A549 (cell line): ENCODE measurements at regions not wholly inside any gene's neighbourhood (a gene's known extent, or its start where the extent isn't known, plus 50 kb on each side); places are given as distances from the start of the nearest gene placed in this dataset.

Source experiments
- ATAC-seq, 2 experiments: fragments of 200-7000 bp in 1 of 2; fragments of >200 bp in 1 of 2; cut with Nextera tagmentation in 1 of 2; cut with Tn5 transposase in 1 of 2; 3 replicates each; pipeline versions ENCODE4 v1.8.0 to v1.9.1; 2018 to 2020; ENCODE audit warnings: mild to moderate bottlenecking in 1 of 2, moderate library complexity in 1 of 2
- CTCF ChIA-PET: fragments of 300-600 bp; sonication (Branson Sonifier 250); formaldehyde crosslinking; extraction: SDS; loops from one replicate; lab custom pipeline; 2021; ENCODE audit warnings: antibody characterized with exemption, inconsistent platforms; lab: Yijun Ruan, JAX
- POLR2A ChIA-PET: fragments of 350-600 bp; formaldehyde crosslinking; extraction: SDS; loops from one replicate; lab custom pipeline; 2021; ENCODE audit warnings: antibody characterized with exemption, inconsistent platforms; lab: Yijun Ruan, JAX
- DNase-seq, 2 experiments: peaks; one replicate each; pipeline versions ENCODE4 v3.0.0 to v3.0.0-alpha.2; 2011 to 2016; ENCODE audit warnings: low read depth in 1 of 2, low spot score in 1 of 2
- FAIRE-seq: peaks from 2 replicates; lab custom pipeline; 2011; peaks lifted over from hg19 to GRCh38; lab: Jason Lieb, UNC
- H3K27ac ChIP-seq, 2 experiments: fragments of >200 bp; sonication (Bioruptor Twin); formaldehyde crosslinking; 3 replicates each; pipeline ENCODE4 v1.5.1; 2016 to 2017
- H3K4me1 ChIP-seq: fragments of >200 bp; sonication (Bioruptor Twin); formaldehyde crosslinking; 3 replicates; pipeline ENCODE4 v1.6.1; 2016
- H3K4me2 ChIP-seq: fragments of >200 bp; sonication (Bioruptor Twin); formaldehyde crosslinking; 3 replicates; pipeline ENCODE4 v1.6.1; 2016
- H3K4me3 ChIP-seq: fragments of >200 bp; sonication (Bioruptor Twin); formaldehyde crosslinking; 3 replicates; pipeline ENCODE4 v1.5.1; 2016
- H3K9me3 ChIP-seq: fragments of >200 bp; sonication (Bioruptor Twin); formaldehyde crosslinking; 3 replicates; pipeline ENCODE4 v1.6.1; 2016
- ATOH8 ChIP-seq: fragments of 250-450 bp; sonication (Bioruptor Pico); IDR thresholded peaks from 2 replicates; pipeline ENCODE4 v1.5.0; 2020; ENCODE audit warnings: low read depth, mild to moderate bottlenecking, moderate library complexity
- BHLHE40 ChIP-seq: IDR thresholded peaks from 2 replicates; pipeline ENCODE4 v1.6.1; 2012; ENCODE audit warnings: low read depth, low read length, inconsistent platforms
- CBX8 ChIP-seq: fragments of 200-600 bp; sonication (generic); IDR thresholded peaks from 2 replicates; pipeline ENCODE4 v1.6.1; 2016
- CEBPB ChIP-seq, 2 experiments: fragments of >200 bp in 1 of 2; sonication (Bioruptor Twin) in 1 of 2; formaldehyde crosslinking in 1 of 2; IDR thresholded peaks; 2 replicates each; pipeline ENCODE4 v1.6.1; 2012 to 2016
- EHMT2 ChIP-seq: fragments of 200-600 bp; sonication (generic); IDR thresholded peaks from 2 replicates; pipeline ENCODE4 v1.6.1; 2016; ENCODE audit warnings: antibody characterized with exemption, low read depth, mild to moderate bottlenecking, moderate library complexity
- ESRRA ChIP-seq: fragments of 150-350 bp; IDR thresholded peaks from 2 replicates; pipeline ENCODE4 v1.6.1; 2014; ENCODE audit warnings: mild to moderate bottlenecking, low read length, borderline replicate concordance
- FOXS1 ChIP-seq: fragments of 250-450 bp; sonication (Bioruptor Pico); IDR thresholded peaks from 2 replicates; pipeline ENCODE4 v1.5.0; 2020; ENCODE audit warnings: mild to moderate bottlenecking, moderate library complexity
- HDAC2 ChIP-seq: fragments of 200-600 bp; sonication (generic); IDR thresholded peaks from 2 replicates; pipeline ENCODE4 v1.6.1; 2016
- HES2 ChIP-seq: fragments of >200 bp; sonication (Bioruptor Twin); formaldehyde crosslinking; IDR thresholded peaks from 2 replicates; pipeline ENCODE4 v1.6.1; 2016
- HOXB13 ChIP-seq: fragments of 250-450 bp; sonication (Bioruptor Pico); IDR thresholded peaks from 2 replicates; pipeline ENCODE4 v1.5.0; 2020; ENCODE audit warnings: low read depth, mild to moderate bottlenecking, moderate library complexity
- HOXB5 ChIP-seq: fragments of 250-450 bp; sonication (Bioruptor Pico); IDR thresholded peaks from 2 replicates; pipeline ENCODE4 v1.5.0; 2020; ENCODE audit warnings: mild to moderate bottlenecking, moderate library complexity
- JUN ChIP-seq, 2 experiments: fragments of >200 bp; sonication (Bioruptor Twin); formaldehyde crosslinking; IDR thresholded peaks; 2 replicates in 1 of 2; 3 replicates in 1 of 2; pipeline ENCODE4 v1.6.1; 2016 to 2017
- KDM5A ChIP-seq: fragments of 200-600 bp; sonication (generic); IDR thresholded peaks from 2 replicates; pipeline ENCODE4 v1.6.1; 2016; ENCODE audit warnings: antibody characterized with exemption, mild to moderate bottlenecking
- MAZ ChIP-seq: fragments of 150-350 bp; IDR thresholded peaks from 2 replicates; pipeline ENCODE4 v1.6.1; 2014; ENCODE audit warnings: antibody characterized with exemption, low read depth, low read length, borderline replicate concordance
- PHF8 ChIP-seq: fragments of 200-600 bp; sonication (generic); IDR thresholded peaks from 2 replicates; pipeline ENCODE4 v1.6.1; 2016; ENCODE audit warnings: low read depth, mild to moderate bottlenecking, antibody characterized with exemption, moderate library complexity, borderline replicate concordance
- POLR2AphosphoS2 ChIP-seq: conservative IDR thresholded peaks from 2 replicates; pipeline ENCODE4 v1.6.1; 2012; ENCODE audit warnings: low read length, improper control_type of control experiment, inconsistent platforms
- REST ChIP-seq: fragments of 200-600 bp; sonication (generic); IDR thresholded peaks from 2 replicates; pipeline ENCODE4 v1.6.1; 2016; ENCODE audit warnings: antibody characterized with exemption, mild to moderate bottlenecking, moderate library complexity
- SREBF2 ChIP-seq: fragments of 450-650 bp; IDR thresholded peaks from 2 replicates; pipeline ENCODE4 v1.6.1; 2014; ENCODE audit warnings: mild to moderate bottlenecking, moderate library complexity
- TFCP2L1 ChIP-seq: fragments of 250-450 bp; sonication (Bioruptor Pico); IDR thresholded peaks from 2 replicates; pipeline ENCODE4 v1.5.0; 2021; ENCODE audit warnings: mild to moderate bottlenecking
- USF2 ChIP-seq: fragments of 450-650 bp; IDR thresholded peaks from 2 replicates; pipeline ENCODE4 v1.6.1; 2014; ENCODE audit warnings: antibody characterized with exemption
- ZFP36 ChIP-seq: fragments of 450-650 bp; IDR thresholded peaks from 2 replicates; pipeline ENCODE4 v1.6.1; 2014; ENCODE audit warnings: borderline replicate concordance; ENCODE audit not compliant: partially characterized antibody
- WGBS: methylation state at CpG from one replicate; pipeline ENCODE4 v1.1.6; 2017; ENCODE audit errors: missing lambda C conversion rate; 5-methylcytosine and 5-hydroxymethylcytosine counted together

GRCh38 chr14:101116486-101117130 lies 213.1 kb upstream of the RTL1 start:
- Histone ChIP-seq H3K9me3 (no peaks in the 10 kb centered on the region), H3K4me1 (no peaks in the 10 kb centered on the region), H3K4me3 (no peak overlapping the region), H3K27ac (no peak overlapping the region), H3K4me2 (no peak overlapping the region)
- no peak for DNase-seq
- CTCF ChIA-PET = interaction anchor here (1.0 to 1.7 kb wide), 3 partner anchors 12 to 119 kb away, joined by 3 to 4 read pairs (median 4); no protein-coding TSS in a partner anchor
- FAIRE-seq = no peak
- no peak for TF ChIP-seq JUN (IDR thresholded peaks at IDR 0.05)
- TF ChIP-seq HDAC2 = no peak
- no peak for TF ChIP-seq HOXB5 (CRISPR knock-in tag)
- TF ChIP-seq PHF8 = no peak
- TF ChIP-seq EHMT2 = no peak
- TF ChIP-seq SREBF2 = no peak
- no peak for TF ChIP-seq ZFP36
- TF ChIP-seq HOXB13 (CRISPR knock-in tag) = no peak
- TF ChIP-seq USF2 = no peak
- no peak for TF ChIP-seq POLR2AphosphoS2
- TF ChIP-seq CBX8 = no peak
- TF ChIP-seq TFCP2L1 (CRISPR knock-in tag) = no peak
- no peak for TF ChIP-seq MAZ
- no peak for TF ChIP-seq ATOH8 (CRISPR knock-in tag)
- 72% methylated on average over 17 of the region's 17 CpGs for WGBS
- ATAC-seq = no peak
- POLR2A ChIA-PET = no interaction called here

GRCh38 chr14:101117543-101117942 lies 214.0 kb upstream of the RTL1 start:
- no peak for TF ChIP-seq BHLHE40
- no peak for TF ChIP-seq ESRRA
- TF ChIP-seq HES2 = no peak
- no peak for TF ChIP-seq FOXS1 (CRISPR knock-in tag)
- TF ChIP-seq REST = no peak
- TF ChIP-seq CEBPB (IDR thresholded peaks at IDR 0.05) = no peak
- no peak for TF ChIP-seq KDM5A
- no peaks in the 10 kb centered on the region for H3K9me3 ChIP-seq
- no peak for ATAC-seq
- H3K4me2 ChIP-seq = no peak overlapping the region
- ChIA-PET POLR2A (no interaction called here), CTCF (interaction anchor here (1.0 kb wide), 1 partner anchor 13 kb away, joined by 3 read pairs; no protein-coding TSS in a partner anchor)
- DNase-seq = no peak
- H3K4me1 ChIP-seq = no peaks in the 10 kb centered on the region
- H3K4me3 ChIP-seq = no peak overlapping the region
- no peak overlapping the region for H3K27ac ChIP-seq
- FAIRE-seq = no peak
- WGBS = 58% methylated on average over 2 of the region's 2 CpGs
